Sigmoid colon (tissue), 6 donors: ENCODE measurements at regions not wholly inside any gene's neighbourhood (a gene's known extent, or its start where the extent isn't known, plus 50 kb on each side); places are given as distances from the start of the nearest gene placed in this dataset.

Experiments used
- DNase-seq: peaks from one replicate; pipeline ENCODE4 v3.0.0-alpha.2; 2019
- H3K27ac ChIP-seq, 4 donors: fragments of 200-600 bp; sonication (generic); one replicate each; pipeline ENCODE4 v1.5.1; 2016 to 2019; ENCODE audit warnings: mild to moderate bottlenecking in 1 of 4
- H3K27me3 ChIP-seq, 3 donors: fragments of 200-600 bp; sonication (generic); one replicate each; pipeline ENCODE4 v1.5.1; 2019; ENCODE audit warnings: mild to moderate bottlenecking in 1 of 3
- H3K36me3 ChIP-seq, 4 donors: fragments of 200-600 bp; sonication (generic); one replicate each; pipeline ENCODE4 v1.5.1; 2016 to 2019
- H3K4me1 ChIP-seq, 4 donors: fragments of 200-600 bp; sonication (generic); one replicate each; pipeline ENCODE4 v1.5.1; 2017 to 2019
- H3K4me3 ChIP-seq, 4 donors: fragments of 200-600 bp; sonication (generic); one replicate each; pipeline ENCODE4 v1.5.1; 2017 to 2019; ENCODE audit warnings: mild to moderate bottlenecking in 2 of 4, moderate library complexity in 1 of 4
- H3K9me3 ChIP-seq, 4 donors: fragments of 200-600 bp in 3 of 4; sonication (generic) in 3 of 4; one replicate each; pipeline versions ENCODE4 v1.5.1 to v1.6.1; 2013 to 2019
- EP300 ChIP-seq, 4 donors: sonication (generic); formaldehyde crosslinking; IDR thresholded peaks; one replicate each; pipeline ENCODE4 v1.6.1; 2017; ENCODE audit warnings: antibody characterized with exemption in 4 of 4
- POLR2A ChIP-seq, 2 donors: fragments of 450-650 bp; IDR thresholded peaks; one replicate each; pipeline ENCODE4 v1.6.1; 2016; ENCODE audit warnings: antibody characterized with exemption in 2 of 2, mild to moderate bottlenecking in 2 of 2, moderate library complexity in 2 of 2
- POLR2AphosphoS5 ChIP-seq, 4 donors: sonication (generic); formaldehyde crosslinking; IDR thresholded peaks; one replicate each; pipeline ENCODE4 v1.6.1; 2017; ENCODE audit warnings: antibody characterized with exemption in 4 of 4
- WGBS, 2 donors: extraction: QIAGEN DNeasy Blood & Tissue Kit; methylation state at CpG; one replicate each; pipeline ENCODE4 v1.1.7; 2013; 5-methylcytosine and 5-hydroxymethylcytosine counted together
- intact Hi-C: fragments of 100-400 bp; cut with DNase I; formaldehyde crosslinking; loops from one replicate; pipeline ENCODE4 v1.15.1; 2023
- TF ChIP-seq, protein P1 (sequence below), 4 experiments: fragments of 450-650 bp in 3 of 4; fragments of 200-600 bp in 1 of 4; IDR thresholded peaks; one replicate each; pipeline ENCODE4 v1.5.1; 2016 to 2019; ENCODE audit warnings: antibody characterized with exemption in 4 of 4, mild to moderate bottlenecking in 3 of 4, moderate library complexity in 2 of 4
- donor health status: healthy with polysubstance abuse.
- donor health status: healthy.

- Histone ChIP-seq H3K9me3 (no peaks in the 10 kb centered on the region), H3K36me3 (no peaks in the 10 kb centered on the region), H3K4me3 (no peak overlapping the region), H3K4me1 (peaks cover 0 to 12% (median 9%) of the 10 kb centered on the region in 4 donors), H3K27ac (no peak overlapping the region), H3K27me3 (no peaks in the 10 kb centered on the region)
- no peak for DNase-seq
- intact Hi-C loops, result no loop called here
- WGBS, 2 donors, result 95 to 96% methylated on average over 5 of the region's 5 CpGs
- no peak for TF ChIP-seq POLR2A (IDR thresholded peaks at IDR 0.05)
- TF ChIP-seq, protein P1, sequence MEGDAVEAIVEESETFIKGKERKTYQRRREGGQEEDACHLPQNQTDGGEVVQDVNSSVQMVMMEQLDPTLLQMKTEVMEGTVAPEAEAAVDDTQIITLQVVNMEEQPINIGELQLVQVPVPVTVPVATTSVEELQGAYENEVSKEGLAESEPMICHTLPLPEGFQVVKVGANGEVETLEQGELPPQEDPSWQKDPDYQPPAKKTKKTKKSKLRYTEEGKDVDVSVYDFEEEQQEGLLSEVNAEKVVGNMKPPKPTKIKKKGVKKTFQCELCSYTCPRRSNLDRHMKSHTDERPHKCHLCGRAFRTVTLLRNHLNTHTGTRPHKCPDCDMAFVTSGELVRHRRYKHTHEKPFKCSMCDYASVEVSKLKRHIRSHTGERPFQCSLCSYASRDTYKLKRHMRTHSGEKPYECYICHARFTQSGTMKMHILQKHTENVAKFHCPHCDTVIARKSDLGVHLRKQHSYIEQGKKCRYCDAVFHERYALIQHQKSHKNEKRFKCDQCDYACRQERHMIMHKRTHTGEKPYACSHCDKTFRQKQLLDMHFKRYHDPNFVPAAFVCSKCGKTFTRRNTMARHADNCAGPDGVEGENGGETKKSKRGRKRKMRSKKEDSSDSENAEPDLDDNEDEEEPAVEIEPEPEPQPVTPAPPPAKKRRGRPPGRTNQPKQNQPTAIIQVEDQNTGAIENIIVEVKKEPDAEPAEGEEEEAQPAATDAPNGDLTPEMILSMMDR (IDR thresholded peaks at IDR 0.05), result no peak
- no peak for TF ChIP-seq POLR2AphosphoS5 (IDR thresholded peaks at IDR 0.05)
- TF ChIP-seq EP300 (IDR thresholded peaks at IDR 0.05), result no peak
These were observed 137.0 kb upstream of the STXBP5 start for GRCh38 chr6:147067184-147067583.

GRCh38 chr6:147071776-147072175, 132.4 kb upstream of the STXBP5 start:
- intact Hi-C loops, result no loop called here

DNA sequence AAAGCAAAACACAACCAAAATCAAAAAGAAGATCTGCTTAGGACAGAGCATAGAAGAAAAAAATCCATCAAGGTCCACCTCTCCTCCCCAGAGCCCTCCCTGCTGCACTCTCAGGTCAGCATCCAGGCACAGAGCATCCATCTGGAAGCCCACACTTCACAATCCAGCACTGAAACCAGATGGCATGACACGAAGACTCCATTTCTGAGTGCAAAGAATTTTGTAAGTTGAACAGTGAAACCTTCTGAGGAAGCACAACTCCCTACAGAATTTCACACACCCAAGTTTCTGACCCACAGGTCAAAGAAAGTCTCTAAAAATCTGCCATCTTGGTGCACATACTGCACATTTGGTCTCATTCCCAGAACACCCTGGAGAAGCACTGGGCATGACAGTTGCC, 128.8 kb upstream of the STXBP5 start:
- Histone ChIP-seq H3K9me3 (no peaks in the 10 kb centered on the region), H3K27ac (no peak overlapping the region), H3K4me1 (no peaks in the 10 kb centered on the region), H3K36me3 (no peaks in the 10 kb centered on the region), H3K27me3 (no peaks in the 10 kb centered on the region), H3K4me3 (no peak overlapping the region)
- intact Hi-C loops, result no loop called here
- TF ChIP-seq EP300 (IDR thresholded peaks at IDR 0.05) (no peak), POLR2AphosphoS5 (IDR thresholded peaks at IDR 0.05) (no peak), POLR2A (IDR thresholded peaks at IDR 0.05) (no peak)
- TF ChIP-seq, protein P1 (IDR thresholded peaks at IDR 0.05), result no peak
- WGBS, 2 donors, result 90 to 94% methylated on average over 1 of the region's 1 CpG
- DNase-seq, result no peak

More at GRCh38 chr6:147071776-147072175, 132.4 kb upstream of the STXBP5 start:
- no peak for DNase-seq
- no peak overlapping the region for H3K27ac ChIP-seq
- no peaks in the 10 kb centered on the region for H3K36me3 ChIP-seq
- H3K9me3 ChIP-seq, result no peaks in the 10 kb centered on the region
- TF ChIP-seq, protein P1 (IDR thresholded peaks at IDR 0.05), result no peak
- no peak for TF ChIP-seq POLR2A (IDR thresholded peaks at IDR 0.05)
- TF ChIP-seq POLR2AphosphoS5 (IDR thresholded peaks at IDR 0.05), result no peak
- TF ChIP-seq EP300 (IDR thresholded peaks at IDR 0.05), result no peak
- WGBS, 2 donors, result 56 to 87% methylated on average over 2 of the region's 2 CpGs
- no peaks in the 10 kb centered on the region for H3K4me1 ChIP-seq
- H3K4me3 ChIP-seq, result no peak overlapping the region
- no peaks in the 10 kb centered on the region for H3K27me3 ChIP-seq

GRCh38 chr6:147077251-147077650, 127.0 kb upstream of the STXBP5 start:
- H3K36me3 ChIP-seq, result no peaks in the 10 kb centered on the region
- 89 to 93% methylated on average over 5 of the region's 5 CpGs for WGBS, 2 donors
- H3K27ac ChIP-seq, result no peak overlapping the region
- no peaks in the 10 kb centered on the region for H3K27me3 ChIP-seq
- no peaks in the 10 kb centered on the region for H3K9me3 ChIP-seq
- intact Hi-C loops, result no loop called here
- no peak overlapping the region for H3K4me3 ChIP-seq
- H3K4me1 ChIP-seq, result no peaks in the 10 kb centered on the region
- no peak for DNase-seq
- TF ChIP-seq POLR2AphosphoS5 (IDR thresholded peaks at IDR 0.05) (no peak), POLR2A (IDR thresholded peaks at IDR 0.05) (no peak)
- TF ChIP-seq, protein P1 (IDR thresholded peaks at IDR 0.05), result no peak

- Histone ChIP-seq H3K4me3 (no peak overlapping the region), H3K27ac (no peak overlapping the region), H3K4me1 (no peaks in the 10 kb centered on the region), H3K27me3 (no peaks in the 10 kb centered on the region), H3K36me3 (no peaks in the 10 kb centered on the region), H3K9me3 (no peaks in the 10 kb centered on the region)
- DNase-seq, result no peak
- WGBS, 2 donors, result 13 to 57% methylated on average over 2 of the region's 2 CpGs
- no peak for TF ChIP-seq POLR2A (IDR thresholded peaks at IDR 0.05)
- no peak for TF ChIP-seq POLR2AphosphoS5 (IDR thresholded peaks at IDR 0.05)
- TF ChIP-seq, protein P1 (IDR thresholded peaks at IDR 0.05), result no peak
- TF ChIP-seq EP300 (IDR thresholded peaks at IDR 0.05), result no peak
- intact Hi-C loops, result no loop called here
These were observed 126.1 kb upstream of the STXBP5 start for GRCh38 chr6:147078106-147078505.
